Astrocyte (in vitro differentiated cells and primary cell): ENCODE measurements at regions not wholly inside any gene's neighbourhood (a gene's known extent, or its start where the extent isn't known, plus 50 kb on each side); places are given as distances from the start of the nearest gene placed in this dataset.

Experiments
- DNase-seq: peaks from one replicate; pipeline ENCODE4 v3.0.0-alpha.2; 2010; ENCODE audit warnings: low read depth
- FAIRE-seq: peaks from 2 replicates; lab custom pipeline; 2011; peaks lifted over from hg19 to GRCh38; lab: Jason Lieb, UNC
- H2AFZ ChIP-seq: 2 replicates; pipeline ENCODE4 v1.6.0; 2012; ENCODE audit warnings: low read depth, low read length, inconsistent platforms
- H3K27ac ChIP-seq: 2 replicates; pipeline ENCODE4 v1.5.1; 2011; ENCODE audit warnings: low read depth, low read length, inconsistent platforms
- H3K27me3 ChIP-seq: 2 replicates; pipeline ENCODE4 v1.6.0; 2011; ENCODE audit warnings: low read length, inconsistent platforms; ENCODE audit not compliant: insufficient read depth
- H3K36me3 ChIP-seq: 2 replicates; pipeline ENCODE4 v1.5.1; 2011; ENCODE audit warnings: low read length, inconsistent platforms; ENCODE audit not compliant: insufficient read depth
- H3K4me1 ChIP-seq: 2 replicates; pipeline ENCODE4 v1.5.1; 2011; ENCODE audit warnings: low read length, inconsistent platforms; ENCODE audit not compliant: insufficient read depth
- H3K4me2 ChIP-seq: 2 replicates; pipeline ENCODE4 v1.6.0; 2012; ENCODE audit warnings: low read length, inconsistent platforms
- H3K4me3 ChIP-seq: 2 replicates; pipeline ENCODE4 v1.5.1; 2011; ENCODE audit warnings: low read depth, mild to moderate bottlenecking, low read length, inconsistent platforms; ENCODE audit not compliant: insufficient read depth
- H3K79me2 ChIP-seq: 2 replicates; pipeline ENCODE4 v1.6.0; 2012; ENCODE audit warnings: mild to moderate bottlenecking, low read length, inconsistent platforms; ENCODE audit not compliant: insufficient read depth
- H3K9ac ChIP-seq: 2 replicates; pipeline ENCODE4 v1.6.0; 2012; ENCODE audit warnings: mild to moderate bottlenecking, low read length, inconsistent platforms
- H3K9me3 ChIP-seq: 2 replicates; pipeline ENCODE4 v1.5.1; 2012; ENCODE audit warnings: low read depth, mild to moderate bottlenecking, low read length, inconsistent platforms; ENCODE audit not compliant: insufficient read depth
- H4K20me1 ChIP-seq: 2 replicates; pipeline ENCODE4 v1.6.0; 2012; ENCODE audit warnings: low read length, inconsistent platforms; ENCODE audit not compliant: insufficient read depth
- H3K27ac Mint-ChIP-seq: one replicate; pipeline ENCODE4 v1.8.0; 2021; ENCODE audit warnings: mild to moderate bottlenecking, mixed read lengths; ENCODE audit not compliant: unreplicated experiment
- H3K27me3 Mint-ChIP-seq: one replicate; pipeline ENCODE4 v1.8.0; 2021; ENCODE audit warnings: low read depth, mixed read lengths; ENCODE audit not compliant: unreplicated experiment
- H3K36me3 Mint-ChIP-seq: one replicate; pipeline ENCODE4 v1.8.0; 2021; ENCODE audit warnings: low read depth, mixed read lengths; ENCODE audit not compliant: unreplicated experiment
- H3K4me1 Mint-ChIP-seq: one replicate; pipeline ENCODE4 v1.8.0; 2021; ENCODE audit warnings: low read depth, mixed read lengths; ENCODE audit not compliant: unreplicated experiment
- H3K4me3 Mint-ChIP-seq: one replicate; pipeline ENCODE4 v1.8.0; 2021; ENCODE audit warnings: mild to moderate bottlenecking, moderate library complexity, mixed read lengths; ENCODE audit not compliant: unreplicated experiment
- H3K9me3 Mint-ChIP-seq: one replicate; pipeline ENCODE4 v1.8.0; 2021; ENCODE audit warnings: mild to moderate bottlenecking, mixed read lengths; ENCODE audit not compliant: unreplicated experiment
- CTCF ChIP-seq: IDR thresholded peaks from 2 replicates; pipeline ENCODE4 v1.5.1; 2011; ENCODE audit warnings: low read depth, mild to moderate bottlenecking, inconsistent platforms, low read length, moderate library complexity; ENCODE audit not compliant: insufficient read depth
- EZH2 ChIP-seq: IDR thresholded peaks from 2 replicates; pipeline ENCODE4 v1.6.1; 2012; ENCODE audit warnings: mild to moderate bottlenecking, low read length, inconsistent platforms; ENCODE audit not compliant: insufficient read depth

- peaks cover 3% of the 10 kb centered on the region for H3K27me3 ChIP-seq
- peak overlapping the region; percentile 74 for H2AFZ ChIP-seq
- no peak overlapping the region for H3K4me3 ChIP-seq
- no peaks in the 10 kb centered on the region for H3K36me3 ChIP-seq
- Mint-ChIP-seq H3K9me3 (peaks cover 14% of the 10 kb centered on the region), H3K27ac (peak overlapping the region; percentile 55), H3K36me3 (peaks cover 2% of the 10 kb centered on the region), H3K4me3 (no peak overlapping the region), H3K27me3 (peaks cover 32% of the 10 kb centered on the region), H3K4me1 (peaks cover 7% of the 10 kb centered on the region)
- FAIRE-seq (no peak), DNase-seq (no peak)
- no peak for TF ChIP-seq CTCF
- no peak for TF ChIP-seq EZH2
- no peaks in the 10 kb centered on the region for H3K9me3 ChIP-seq
- no peaks in the 10 kb centered on the region for H3K79me2 ChIP-seq
- peaks cover 12% of the 10 kb centered on the region for H3K4me1 ChIP-seq
- no peaks in the 10 kb centered on the region for H4K20me1 ChIP-seq
- H3K9ac ChIP-seq, result no peak overlapping the region
- H3K27ac ChIP-seq, result peak overlapping the region; percentile 66
- peak overlapping the region; percentile 23 for H3K4me2 ChIP-seq
Observed at GRCh38 chr17:31788571-31788946, 70.5 kb downstream of the COPRS start.

- DNase-seq (peak; percentile 86), FAIRE-seq (no peak)
- no peak overlapping the region for H3K9ac ChIP-seq
- H3K9me3 ChIP-seq, result no peaks in the 10 kb centered on the region
- TF ChIP-seq EZH2 (no peak), CTCF (no peak)
- peaks cover 14% of the 10 kb centered on the region for H3K9me3 Mint-ChIP-seq
- peak overlapping the region; percentile 66 for H3K27ac ChIP-seq
- H3K27me3 Mint-ChIP-seq, result peaks cover 29% of the 10 kb centered on the region
- peak overlapping the region; percentile 74 for H2AFZ ChIP-seq
- no peaks in the 10 kb centered on the region for H4K20me1 ChIP-seq
- no peak overlapping the region for H3K4me3 ChIP-seq
- no peaks in the 10 kb centered on the region for H3K79me2 ChIP-seq
- no peak overlapping the region for H3K4me3 Mint-ChIP-seq
- H3K4me1 Mint-ChIP-seq, result peaks cover 7% of the 10 kb centered on the region
- H3K4me1 ChIP-seq, result peaks cover 12% of the 10 kb centered on the region
- peaks cover 2% of the 10 kb centered on the region for H3K36me3 Mint-ChIP-seq
- peak overlapping the region; percentile 23 for H3K4me2 ChIP-seq
- peak overlapping the region; percentile 55 for H3K27ac Mint-ChIP-seq
- H3K36me3 ChIP-seq, result no peaks in the 10 kb centered on the region
- H3K27me3 ChIP-seq, result peaks cover 3% of the 10 kb centered on the region
Observed at GRCh38 chr17:31787857-31788570, 71.0 kb downstream of the COPRS start.
